HepG2 (cell line): ENCODE measurements at regions not wholly inside any gene's neighbourhood (a gene's known extent, or its start where the extent isn't known, plus 50 kb on each side); places are given as distances from the start of the nearest gene placed in this dataset.

Source experiments
- EZH2 ChIP-seq: conservative IDR thresholded peaks from 2 replicates; pipeline ENCODE4 v1.6.1; 2012; ENCODE audit warnings: mild to moderate bottlenecking, low read depth, low read length, moderate library complexity
- MTA3 ChIP-seq: sonication (generic); formaldehyde crosslinking; IDR thresholded peaks from 2 replicates; pipeline ENCODE4 v1.4.0; 2020; ENCODE audit warnings: missing genetic modification reagents
- PHF21A ChIP-seq: sonication (generic); formaldehyde crosslinking; IDR thresholded peaks from 2 replicates; pipeline ENCODE4 v1.5.0; 2020; ENCODE audit warnings: mild to moderate bottlenecking, missing genetic modification reagents
- SP1 ChIP-seq, 2 experiments: fragments of 450-650 bp in 1 of 2; sonication (generic) in 1 of 2; formaldehyde crosslinking in 1 of 2; IDR thresholded peaks; 2 replicates each; pipeline versions ENCODE4 v1.4.0 to v1.6.1; 2016 to 2020; ENCODE audit warnings: missing genetic modification reagents in 1 of 2
- SRSF1 ChIP-seq: fragments of 200-400 bp; formaldehyde crosslinking; optimal IDR thresholded peaks from 2 replicates; pipeline ENCODE3; 2017; ENCODE audit warnings: mild to moderate bottlenecking, low read depth, low read length, moderate library complexity
- ZNF10 ChIP-seq: sonication (generic); formaldehyde crosslinking; IDR thresholded peaks from 2 replicates; pipeline ENCODE4 v1.4.0; 2020; ENCODE audit warnings: mild to moderate bottlenecking, low read depth, missing genetic modification reagents, borderline replicate concordance
- ZNF33A ChIP-seq: sonication (generic); formaldehyde crosslinking; IDR thresholded peaks from 2 replicates; pipeline ENCODE4 v1.5.1; 2020; ENCODE audit warnings: missing genetic modification reagents, mild to moderate bottlenecking, moderate library complexity, borderline replicate concordance
- TF ChIP-seq, protein P1 (sequence below): sonication (generic); formaldehyde crosslinking; IDR thresholded peaks from 2 replicates; pipeline ENCODE4 v1.5.0; 2020; ENCODE audit warnings: mild to moderate bottlenecking, missing genetic modification reagents, moderate library complexity
- TF ChIP-seq, protein P2 (sequence below), 2 experiments: IDR thresholded peaks; 2 replicates each; pipeline ENCODE4 v1.6.1; 2011 to 2012; ENCODE audit warnings: low read length in 2 of 2, borderline replicate concordance in 1 of 2, low read depth in 1 of 2, mild to moderate bottlenecking in 1 of 2, moderate library complexity in 1 of 2
- TF ChIP-seq, protein P3 (sequence below), 2 experiments: sonication (generic) in 1 of 2; formaldehyde crosslinking in 1 of 2; IDR thresholded peaks; 2 replicates each; pipeline versions ENCODE4 v1.5.1 to v1.6.1; 2011 to 2020; ENCODE audit warnings: borderline replicate concordance in 1 of 2, low read depth in 1 of 2, low read length in 1 of 2, mild to moderate bottlenecking in 1 of 2, missing genetic modification reagents in 1 of 2, moderate library complexity in 1 of 2

DNA sequence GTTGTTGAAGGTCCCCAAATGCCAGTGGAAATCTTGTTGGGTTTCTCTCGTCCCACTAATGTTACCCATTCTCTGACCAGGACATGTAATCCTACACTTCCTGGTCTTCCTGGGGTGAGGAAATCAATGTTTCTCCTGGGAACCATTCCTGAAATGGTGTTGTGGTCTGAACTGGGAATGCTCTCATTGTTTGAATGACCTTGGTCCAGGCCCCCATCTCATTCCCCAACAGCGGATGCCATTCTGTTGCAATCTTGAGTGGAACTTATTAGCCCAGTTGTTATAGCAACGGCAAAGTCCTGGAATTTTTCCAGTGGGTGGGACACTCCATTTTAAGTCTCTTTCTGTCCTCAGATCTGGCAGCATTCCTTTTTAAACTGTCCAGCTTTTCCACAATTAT is 265.9 kb downstream of the RPS4Y2 start:
- TF ChIP-seq ZNF10 (CRISPR knock-in tag) (no peak), PHF21A (CRISPR knock-in tag) (0 out of 2 replicates have a peak, but pooled peaks have one; percentile 29), EZH2 (no peak), SP1 (IDR thresholded peaks at IDR 0.05) (no peak), SP1 (CRISPR knock-in tag; IDR thresholded peaks at IDR 0.05) (no peak), MTA3 (CRISPR knock-in tag) (no peak), ZNF33A (CRISPR knock-in tag) (no peak), SRSF1 (no peak)
- TF ChIP-seq, protein P1, sequence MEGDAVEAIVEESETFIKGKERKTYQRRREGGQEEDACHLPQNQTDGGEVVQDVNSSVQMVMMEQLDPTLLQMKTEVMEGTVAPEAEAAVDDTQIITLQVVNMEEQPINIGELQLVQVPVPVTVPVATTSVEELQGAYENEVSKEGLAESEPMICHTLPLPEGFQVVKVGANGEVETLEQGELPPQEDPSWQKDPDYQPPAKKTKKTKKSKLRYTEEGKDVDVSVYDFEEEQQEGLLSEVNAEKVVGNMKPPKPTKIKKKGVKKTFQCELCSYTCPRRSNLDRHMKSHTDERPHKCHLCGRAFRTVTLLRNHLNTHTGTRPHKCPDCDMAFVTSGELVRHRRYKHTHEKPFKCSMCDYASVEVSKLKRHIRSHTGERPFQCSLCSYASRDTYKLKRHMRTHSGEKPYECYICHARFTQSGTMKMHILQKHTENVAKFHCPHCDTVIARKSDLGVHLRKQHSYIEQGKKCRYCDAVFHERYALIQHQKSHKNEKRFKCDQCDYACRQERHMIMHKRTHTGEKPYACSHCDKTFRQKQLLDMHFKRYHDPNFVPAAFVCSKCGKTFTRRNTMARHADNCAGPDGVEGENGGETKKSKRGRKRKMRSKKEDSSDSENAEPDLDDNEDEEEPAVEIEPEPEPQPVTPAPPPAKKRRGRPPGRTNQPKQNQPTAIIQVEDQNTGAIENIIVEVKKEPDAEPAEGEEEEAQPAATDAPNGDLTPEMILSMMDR: no peak
- TF ChIP-seq, protein P2, sequence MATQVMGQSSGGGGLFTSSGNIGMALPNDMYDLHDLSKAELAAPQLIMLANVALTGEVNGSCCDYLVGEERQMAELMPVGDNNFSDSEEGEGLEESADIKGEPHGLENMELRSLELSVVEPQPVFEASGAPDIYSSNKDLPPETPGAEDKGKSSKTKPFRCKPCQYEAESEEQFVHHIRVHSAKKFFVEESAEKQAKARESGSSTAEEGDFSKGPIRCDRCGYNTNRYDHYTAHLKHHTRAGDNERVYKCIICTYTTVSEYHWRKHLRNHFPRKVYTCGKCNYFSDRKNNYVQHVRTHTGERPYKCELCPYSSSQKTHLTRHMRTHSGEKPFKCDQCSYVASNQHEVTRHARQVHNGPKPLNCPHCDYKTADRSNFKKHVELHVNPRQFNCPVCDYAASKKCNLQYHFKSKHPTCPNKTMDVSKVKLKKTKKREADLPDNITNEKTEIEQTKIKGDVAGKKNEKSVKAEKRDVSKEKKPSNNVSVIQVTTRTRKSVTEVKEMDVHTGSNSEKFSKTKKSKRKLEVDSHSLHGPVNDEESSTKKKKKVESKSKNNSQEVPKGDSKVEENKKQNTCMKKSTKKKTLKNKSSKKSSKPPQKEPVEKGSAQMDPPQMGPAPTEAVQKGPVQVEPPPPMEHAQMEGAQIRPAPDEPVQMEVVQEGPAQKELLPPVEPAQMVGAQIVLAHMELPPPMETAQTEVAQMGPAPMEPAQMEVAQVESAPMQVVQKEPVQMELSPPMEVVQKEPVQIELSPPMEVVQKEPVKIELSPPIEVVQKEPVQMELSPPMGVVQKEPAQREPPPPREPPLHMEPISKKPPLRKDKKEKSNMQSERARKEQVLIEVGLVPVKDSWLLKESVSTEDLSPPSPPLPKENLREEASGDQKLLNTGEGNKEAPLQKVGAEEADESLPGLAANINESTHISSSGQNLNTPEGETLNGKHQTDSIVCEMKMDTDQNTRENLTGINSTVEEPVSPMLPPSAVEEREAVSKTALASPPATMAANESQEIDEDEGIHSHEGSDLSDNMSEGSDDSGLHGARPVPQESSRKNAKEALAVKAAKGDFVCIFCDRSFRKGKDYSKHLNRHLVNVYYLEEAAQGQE (IDR thresholded peaks at IDR 0.05; ENCODE audit: borderline replicate concordance in 1 of 2, low read depth in 1 of 2, low read length in 2 of 2): 0 out of 4 replicates have a peak, but pooled peaks of 1 of the 2 experiments have one; percentile 27
- TF ChIP-seq, protein P3, sequence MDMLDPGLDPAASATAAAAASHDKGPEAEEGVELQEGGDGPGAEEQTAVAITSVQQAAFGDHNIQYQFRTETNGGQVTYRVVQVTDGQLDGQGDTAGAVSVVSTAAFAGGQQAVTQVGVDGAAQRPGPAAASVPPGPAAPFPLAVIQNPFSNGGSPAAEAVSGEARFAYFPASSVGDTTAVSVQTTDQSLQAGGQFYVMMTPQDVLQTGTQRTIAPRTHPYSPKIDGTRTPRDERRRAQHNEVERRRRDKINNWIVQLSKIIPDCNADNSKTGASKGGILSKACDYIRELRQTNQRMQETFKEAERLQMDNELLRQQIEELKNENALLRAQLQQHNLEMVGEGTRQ (IDR thresholded peaks at IDR 0.05; ENCODE audit: low read depth, low read length): no peak
- TF ChIP-seq, protein P3 (CRISPR knock-in tag; IDR thresholded peaks at IDR 0.05; ENCODE audit: borderline replicate concordance): no peak
